B cell (primary cell): ENCODE measurements at regions not wholly inside any gene's neighbourhood (a gene's known extent, or its start where the extent isn't known, plus 50 kb on each side); places are given as distances from the start of the nearest gene placed in this dataset.
"Not testable (repeated sequence)": the region's sequence is repeated elsewhere in the genome, so short reads cannot be mapped to it uniquely, and the experiment has no call there.

Source experiments
- EZH2 ChIP-seq: IDR thresholded peaks from 2 replicates; pipeline ENCODE4 v1.6.1; 2012; ENCODE audit warnings: borderline replicate concordance, low read depth, mild to moderate bottlenecking, moderate library complexity, low read length; ENCODE audit not compliant: insufficient read depth, poor library complexity, severe bottlenecking
- TF ChIP-seq, protein P1 (sequence below): fragments of 200-600 bp; IDR thresholded peaks from one replicate; pipeline ENCODE4 v1.8.0; 2022; ENCODE audit warnings: antibody characterized with exemption, mild to moderate bottlenecking

DNA sequence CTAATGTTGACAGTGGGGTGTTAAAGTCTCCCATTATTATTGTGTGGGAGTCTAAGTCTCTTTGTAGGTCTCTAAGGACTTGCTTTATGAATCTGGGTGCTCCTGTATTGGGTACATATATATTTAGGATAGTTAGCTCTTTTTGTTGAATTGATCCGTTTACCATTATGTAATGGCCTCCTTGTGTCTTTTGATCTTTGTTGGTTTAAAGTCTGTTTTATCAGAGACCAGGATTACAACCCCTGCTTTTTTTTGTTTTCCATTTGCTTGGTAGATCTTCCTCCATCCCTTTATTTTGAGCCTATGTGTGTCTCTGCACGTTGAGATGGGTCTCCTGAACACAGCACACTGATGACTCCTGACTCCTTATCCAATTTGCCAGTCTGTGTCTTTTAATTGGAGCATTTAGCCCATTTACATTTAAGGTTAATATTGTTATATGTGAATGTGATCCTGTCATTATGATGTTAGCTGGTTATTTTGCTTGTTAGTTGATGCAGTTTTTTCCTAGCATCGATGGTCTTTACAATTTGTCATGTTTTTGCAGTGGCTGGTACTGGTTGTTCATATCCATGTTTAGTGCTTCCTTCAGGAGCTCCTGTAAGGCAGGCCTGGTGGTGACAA is 188.9 kb downstream of the TTC6 start:
- TF ChIP-seq, protein P1, sequence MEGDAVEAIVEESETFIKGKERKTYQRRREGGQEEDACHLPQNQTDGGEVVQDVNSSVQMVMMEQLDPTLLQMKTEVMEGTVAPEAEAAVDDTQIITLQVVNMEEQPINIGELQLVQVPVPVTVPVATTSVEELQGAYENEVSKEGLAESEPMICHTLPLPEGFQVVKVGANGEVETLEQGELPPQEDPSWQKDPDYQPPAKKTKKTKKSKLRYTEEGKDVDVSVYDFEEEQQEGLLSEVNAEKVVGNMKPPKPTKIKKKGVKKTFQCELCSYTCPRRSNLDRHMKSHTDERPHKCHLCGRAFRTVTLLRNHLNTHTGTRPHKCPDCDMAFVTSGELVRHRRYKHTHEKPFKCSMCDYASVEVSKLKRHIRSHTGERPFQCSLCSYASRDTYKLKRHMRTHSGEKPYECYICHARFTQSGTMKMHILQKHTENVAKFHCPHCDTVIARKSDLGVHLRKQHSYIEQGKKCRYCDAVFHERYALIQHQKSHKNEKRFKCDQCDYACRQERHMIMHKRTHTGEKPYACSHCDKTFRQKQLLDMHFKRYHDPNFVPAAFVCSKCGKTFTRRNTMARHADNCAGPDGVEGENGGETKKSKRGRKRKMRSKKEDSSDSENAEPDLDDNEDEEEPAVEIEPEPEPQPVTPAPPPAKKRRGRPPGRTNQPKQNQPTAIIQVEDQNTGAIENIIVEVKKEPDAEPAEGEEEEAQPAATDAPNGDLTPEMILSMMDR, result not testable (repeated sequence)
- TF ChIP-seq EZH2, result not testable (repeated sequence)
